ENCODE measurements at regions not wholly inside any gene's neighbourhood (a gene's known extent, or its start where the extent isn't known, plus 50 kb on each side); places are given as distances from the start of the nearest gene placed in this dataset.
"Not testable (repeated sequence)": the region's sequence is repeated elsewhere in the genome, so short reads cannot be mapped to it uniquely, and the experiment has no call there.

GRCh38 chr7:106731646-106732444, 70.9 kb upstream of the CCDC71L start:
- no peak overlapping the region for H3K4me3 Mint-ChIP-seq
- H3K36me3 Mint-ChIP-seq (ENCODE audit: low read depth) = no peaks in the 10 kb centered on the region

GRCh38 chr7:106735637-106736036, 74.7 kb upstream of the CCDC71L start:
- Mint-ChIP-seq H3K27me3 (ENCODE audit: low read depth) (no peaks in the 10 kb centered on the region), H3K36me3 (ENCODE audit: low read depth) (no peaks in the 10 kb centered on the region), H3K9me3 (no peaks in the 10 kb centered on the region), H3K27ac (peak overlapping the region; percentile 74), H3K4me1 (ENCODE audit: low read depth) (peaks cover 38% of the 10 kb centered on the region), H3K4me3 (no peak overlapping the region)
- intact Hi-C loops (cut with micrococcal nuclease) = loop anchor here (1.0 to 10.0 kb wide), 8 partner anchors 17 to 661 kb away; no protein-coding TSS in a partner anchor
- CTCF ChIA-PET = interaction anchor here (0.6 to 4.5 kb wide), 26 partner anchors 12 to 568 kb away, joined by 3 to 140 read pairs (median 6); partner anchors contain the start of gene CCDC71L
- no peak for DNase-seq

More at GRCh38 chr7:106731646-106732444, 70.9 kb upstream of the CCDC71L start:
- no peak for DNase-seq
- intact Hi-C loops (cut with micrococcal nuclease) = loop anchor here (10.0 kb wide), 1 partner anchor 657 kb away; no protein-coding TSS in a partner anchor
- Mint-ChIP-seq H3K27ac (no peak overlapping the region), H3K4me1 (ENCODE audit: low read depth) (peaks cover 43% of the 10 kb centered on the region), H3K27me3 (ENCODE audit: low read depth) (no peaks in the 10 kb centered on the region), H3K9me3 (no peaks in the 10 kb centered on the region)
- CTCF ChIA-PET = interaction anchor here (1.2 to 3.3 kb wide), 3 partner anchors 14 to 555 kb away, joined by 3 to 32 read pairs (median 4); partner anchors contain the start of gene CCDC71L

GRCh38 chr7:106736123-106736507, 75.2 kb upstream of the CCDC71L start:
- Mint-ChIP-seq H3K27ac (peak overlapping the region; percentile 74), H3K4me3 (no peak overlapping the region)
- CTCF ChIA-PET = interaction anchor here (0.7 to 4.5 kb wide), 29 partner anchors 12 to 569 kb away, joined by 3 to 140 read pairs (median 6); partner anchors contain the start of gene CCDC71L

GRCh38 chr7:106736508-106737201, 75.7 kb upstream of the CCDC71L start:
- Mint-ChIP-seq H3K4me1 (ENCODE audit: low read depth) (peaks cover 27% of the 10 kb centered on the region), H3K27ac (peak overlapping the region; percentile 74), H3K27me3 (ENCODE audit: low read depth) (no peaks in the 10 kb centered on the region), H3K9me3 (no peaks in the 10 kb centered on the region), H3K4me3 (no peak overlapping the region), H3K36me3 (ENCODE audit: low read depth) (no peaks in the 10 kb centered on the region)
- peak; percentile 72 for DNase-seq
- CTCF ChIA-PET = interaction anchor here (0.6 to 4.5 kb wide), 31 partner anchors 11 to 569 kb away, joined by 3 to 140 read pairs (median 6); partner anchors contain the start of gene CCDC71L
- intact Hi-C loops (cut with micrococcal nuclease) = loop anchor here (1.0 to 10.0 kb wide), 8 partner anchors 18 to 662 kb away; no protein-coding TSS in a partner anchor

More at GRCh38 chr7:106736123-106736507, 75.2 kb upstream of the CCDC71L start:
- DNase-seq = no peak
- Mint-ChIP-seq H3K4me1 (ENCODE audit: low read depth) (peaks cover 33% of the 10 kb centered on the region), H3K9me3 (no peaks in the 10 kb centered on the region), H3K36me3 (ENCODE audit: low read depth) (no peaks in the 10 kb centered on the region), H3K27me3 (ENCODE audit: low read depth) (no peaks in the 10 kb centered on the region)
- intact Hi-C loops (cut with micrococcal nuclease) = loop anchor here (1.0 to 10.0 kb wide), 8 partner anchors 17 to 661 kb away; no protein-coding TSS in a partner anchor

GRCh38 chr7:106737202-106737562, 76.2 kb upstream of the CCDC71L start:
- CTCF ChIA-PET = interaction anchor here (0.6 to 4.5 kb wide), 13 partner anchors 18 to 560 kb away, joined by 3 to 140 read pairs (median 11); partner anchors contain the start of gene CCDC71L
- Mint-ChIP-seq H3K4me1 (ENCODE audit: low read depth) (peaks cover 24% of the 10 kb centered on the region), H3K27ac (no peak overlapping the region), H3K9me3 (no peaks in the 10 kb centered on the region), H3K4me3 (no peak overlapping the region), H3K27me3 (ENCODE audit: low read depth) (no peaks in the 10 kb centered on the region), H3K36me3 (ENCODE audit: low read depth) (no peaks in the 10 kb centered on the region)
- DNase-seq = no peak
- intact Hi-C loops (cut with micrococcal nuclease) = loop anchor here (2.0 to 10.0 kb wide), 5 partner anchors 18 to 662 kb away; no protein-coding TSS in a partner anchor

- DNase-seq = no peak
- Mint-ChIP-seq H3K27me3 (ENCODE audit: low read depth) (no peaks in the 10 kb centered on the region), H3K4me3 (no peak overlapping the region), H3K27ac (no peak overlapping the region), H3K9me3 (no peaks in the 10 kb centered on the region), H3K4me1 (ENCODE audit: low read depth) (peaks cover 13% of the 10 kb centered on the region), H3K36me3 (ENCODE audit: low read depth) (no peaks in the 10 kb centered on the region)
- CTCF ChIA-PET = interaction anchor here (1.2 kb wide), 1 partner anchor 81 kb away, joined by 3 read pairs; no protein-coding TSS in a partner anchor
- intact Hi-C loops (cut with micrococcal nuclease) = no loop called here
Observed at GRCh38 chr7:106740806-106741205, 79.8 kb upstream of the CCDC71L start.

- CTCF ChIA-PET = interaction anchor here (0.6 to 1.6 kb wide), 3 partner anchors 41 to 147 kb away, joined by 3 to 11 read pairs (median 4); partner anchors contain the start of gene CCDC71L
- H3K27ac Mint-ChIP-seq = no peak overlapping the region
- no peaks in the 10 kb centered on the region for H3K36me3 Mint-ChIP-seq (ENCODE audit: low read depth)
- H3K4me3 Mint-ChIP-seq = no peak overlapping the region
- peak; percentile 30 for DNase-seq
- no peaks in the 10 kb centered on the region for H3K4me1 Mint-ChIP-seq (ENCODE audit: low read depth)
- no peaks in the 10 kb centered on the region for H3K9me3 Mint-ChIP-seq
- H3K27me3 Mint-ChIP-seq (ENCODE audit: low read depth) = peaks cover 4% of the 10 kb centered on the region
- intact Hi-C loops (cut with micrococcal nuclease) = no loop called here
Observed at GRCh38 chr7:106744563-106745091, 83.7 kb upstream of the CCDC71L start.

GRCh38 chr7:106747301-106747700, 86.3 kb upstream of the CCDC71L start:
- H3K9me3 Mint-ChIP-seq = not testable (repeated sequence)

GRCh38 chr7:106747804-106748203, 86.8 kb upstream of the CCDC71L start:
- CTCF ChIA-PET = interaction anchor here (0.6 to 1.5 kb wide), 2 partner anchors 12 to 17 kb away, joined by 3 to 9 read pairs; no protein-coding TSS in a partner anchor
- no peaks in the 10 kb centered on the region for H3K36me3 Mint-ChIP-seq (ENCODE audit: low read depth)
- H3K27ac Mint-ChIP-seq = no peak overlapping the region
- intact Hi-C loops (cut with micrococcal nuclease) = no loop called here
- H3K9me3 Mint-ChIP-seq = no peaks in the 10 kb centered on the region
- peaks cover 4% of the 10 kb centered on the region for H3K27me3 Mint-ChIP-seq (ENCODE audit: low read depth)
- H3K4me1 Mint-ChIP-seq (ENCODE audit: low read depth) = no peaks in the 10 kb centered on the region
- no peak for DNase-seq
- no peak overlapping the region for H3K4me3 Mint-ChIP-seq

More at GRCh38 chr7:106747301-106747700, 86.3 kb upstream of the CCDC71L start:
- H3K27me3 Mint-ChIP-seq (ENCODE audit: low read depth); DNase-seq; H3K27ac Mint-ChIP-seq; H3K4me3 Mint-ChIP-seq; H3K4me1 Mint-ChIP-seq (ENCODE audit: low read depth); H3K36me3 Mint-ChIP-seq (ENCODE audit: low read depth); intact Hi-C loops (cut with micrococcal nuclease): not testable (repeated sequence)
- CTCF ChIA-PET = interaction anchor here (0.6 to 1.5 kb wide), 2 partner anchors 11 to 16 kb away, joined by 3 to 9 read pairs; no protein-coding TSS in a partner anchor

- no peaks in the 10 kb centered on the region for H3K4me1 Mint-ChIP-seq (ENCODE audit: low read depth)
- no peak overlapping the region for H3K27ac Mint-ChIP-seq
- H3K9me3 Mint-ChIP-seq = peaks cover 4% of the 10 kb centered on the region
- H3K36me3 Mint-ChIP-seq (ENCODE audit: low read depth) = peaks cover 2% of the 10 kb centered on the region
- CTCF ChIA-PET = no interaction called here
- no peak overlapping the region for H3K4me3 Mint-ChIP-seq
- peaks cover 4% of the 10 kb centered on the region for H3K27me3 Mint-ChIP-seq (ENCODE audit: low read depth)
- intact Hi-C loops (cut with micrococcal nuclease) = no loop called here
- no peak for DNase-seq
Observed at GRCh38 chr7:106749165-106749564, 88.2 kb upstream of the CCDC71L start.

- DNase-seq = no peak
- Mint-ChIP-seq H3K27ac (no peak overlapping the region), H3K27me3 (ENCODE audit: low read depth) (peaks cover 4% of the 10 kb centered on the region), H3K4me3 (no peak overlapping the region), H3K36me3 (ENCODE audit: low read depth) (peaks cover 2% of the 10 kb centered on the region), H3K9me3 (peaks cover 14% of the 10 kb centered on the region), H3K4me1 (ENCODE audit: low read depth) (no peaks in the 10 kb centered on the region)
- CTCF ChIA-PET = interaction anchor here (0.6 to 1.4 kb wide), 2 partner anchors 47 to 90 kb away, joined by 3 to 4 read pairs; partner anchors contain the start of gene CCDC71L
- intact Hi-C loops (cut with micrococcal nuclease) = no loop called here
Observed at GRCh38 chr7:106750773-106751172, 89.8 kb upstream of the CCDC71L start.

Measured in activated naive CD4-positive, alpha-beta T cell treated with anti-CD3 and anti-CD28 coated beads for 36 hours (primary cell).